CD4-positive, alpha-beta T cell treated with Interferon gamma for 1 hour (primary cell): ENCODE measurements at regions not wholly inside any gene's neighbourhood (a gene's known extent, or its start where the extent isn't known, plus 50 kb on each side); places are given as distances from the start of the nearest gene placed in this dataset.
"Not testable (repeated sequence)": the region's sequence is repeated elsewhere in the genome, so short reads cannot be mapped to it uniquely, and the experiment has no call there.

Source experiments
- DNase-seq: peaks from one replicate; pipeline ENCODE4 v3.0.0-alpha.2; 2020

DNA sequence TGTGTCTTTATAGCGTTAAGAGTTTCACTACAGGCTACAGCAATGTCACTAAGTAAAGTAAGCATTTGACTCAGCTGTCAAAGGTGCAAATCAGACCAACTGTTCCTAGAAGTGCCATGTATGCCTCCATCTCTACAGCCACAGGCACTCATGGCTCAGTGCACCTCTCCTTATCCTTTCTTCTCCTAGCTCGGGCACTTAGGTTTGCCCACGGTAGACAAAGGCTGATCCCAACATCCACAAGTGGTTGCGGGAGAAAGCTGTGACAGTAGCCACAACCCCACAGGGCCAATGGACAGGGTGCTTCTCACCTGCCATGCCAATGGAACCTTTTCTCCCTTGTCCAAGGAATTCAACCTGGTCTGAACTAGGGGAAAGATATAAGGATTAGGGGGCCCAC is 228.5 kb upstream of the EXOC2 start:
- DNase-seq: no peak

- no peak for DNase-seq
Observed at GRCh38 chr6:920512-920911, 227.6 kb upstream of the EXOC2 start.

GRCh38 chr6:919500-919899 is 226.6 kb upstream of the EXOC2 start:
- no peak for DNase-seq

GRCh38 chr6:917939-918338 is 225.0 kb upstream of the EXOC2 start:
- DNase-seq: no peak

GRCh38 chr6:917296-917695 is 224.4 kb upstream of the EXOC2 start:
- DNase-seq: no peak

DNA sequence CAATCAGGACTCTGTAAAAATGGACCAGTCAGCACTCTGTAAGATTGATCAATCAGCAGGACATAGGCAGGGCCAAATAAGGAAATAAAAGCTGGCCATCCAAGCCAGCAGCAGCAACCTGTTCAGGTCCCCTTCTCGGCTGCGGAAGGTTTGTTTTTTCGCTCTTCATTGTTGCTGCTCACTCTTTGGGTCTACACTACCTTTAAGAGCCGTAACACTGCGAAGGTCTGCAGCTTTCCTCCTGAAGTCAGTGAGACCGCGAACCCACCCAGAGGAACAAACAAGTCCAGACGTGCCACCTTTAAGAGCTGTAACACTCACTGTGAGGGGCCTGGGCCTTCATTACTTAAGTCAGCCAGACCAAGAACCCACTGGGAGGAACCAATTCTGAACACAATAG is 223.2 kb upstream of the EXOC2 start:
- no peak for DNase-seq

DNA sequence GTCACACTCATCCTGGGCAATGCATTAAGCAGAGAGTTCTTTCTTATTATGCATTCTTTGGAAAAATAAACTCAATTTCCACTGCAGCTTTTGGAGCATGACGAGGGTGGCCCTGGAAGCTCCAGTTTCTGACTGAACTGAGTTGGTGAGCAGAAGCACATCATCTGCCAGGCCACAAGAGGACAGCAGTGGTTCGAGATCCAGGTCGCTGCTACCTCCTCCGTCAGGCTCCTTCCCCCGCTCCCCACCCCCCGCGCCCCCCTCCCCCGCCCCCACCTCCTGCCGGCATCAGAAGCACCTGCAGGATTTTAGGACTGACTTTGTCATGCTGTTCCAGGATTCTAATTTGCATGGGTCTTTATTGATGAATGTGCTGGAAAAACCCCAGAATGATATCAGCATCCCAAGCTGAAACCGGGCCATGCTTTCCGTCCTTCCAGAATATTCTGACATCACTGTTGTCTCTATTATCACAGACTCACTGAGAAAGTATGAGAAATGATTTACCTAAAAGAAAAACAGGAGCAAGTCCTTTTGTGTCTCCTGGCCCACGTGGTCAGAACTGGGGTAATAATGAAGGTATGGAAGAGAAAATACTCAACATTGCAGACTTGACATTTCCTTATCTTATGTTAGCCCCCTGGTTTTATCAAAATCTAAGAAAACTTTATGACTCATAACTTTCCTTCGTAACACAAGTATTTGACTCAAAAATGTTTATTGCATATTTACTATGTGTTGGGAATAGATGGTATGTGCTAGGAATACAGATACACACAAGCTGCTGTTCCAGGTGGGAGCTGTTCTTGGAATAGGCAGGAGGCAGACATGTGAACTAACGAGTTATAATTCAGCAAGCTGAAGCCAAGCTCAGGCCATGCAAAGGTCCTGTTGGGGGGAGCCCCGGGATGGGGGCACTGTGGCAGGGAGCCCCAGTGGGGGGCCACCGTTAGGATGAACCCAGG is 220.2 kb upstream of the EXOC2 start:
- no peak for DNase-seq

- no peak for DNase-seq
Observed at GRCh38 chr6:907928-908327, 215.0 kb upstream of the EXOC2 start.

GRCh38 chr6:906920-907319 is 214.0 kb upstream of the EXOC2 start:
- no peak for DNase-seq

DNA sequence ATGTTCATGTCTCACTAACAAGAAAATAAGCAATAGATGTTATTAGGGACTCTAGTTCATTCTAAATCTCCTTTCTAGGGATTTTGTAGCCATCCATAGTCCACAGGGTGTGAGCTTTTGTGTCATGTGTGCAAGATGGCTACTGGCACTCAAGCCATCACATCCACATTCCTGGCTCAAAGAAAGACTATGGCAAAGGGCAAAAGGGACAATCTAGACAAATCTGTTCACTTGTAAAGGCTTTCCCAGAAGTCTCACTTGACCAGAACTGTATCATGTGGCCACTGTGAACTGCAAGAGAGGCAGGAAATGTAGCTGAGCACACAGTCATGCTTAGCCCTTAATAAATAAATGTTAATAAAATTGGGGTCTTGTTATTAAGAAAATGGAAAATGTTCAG is 212.6 kb upstream of the EXOC2 start:
- no peak for DNase-seq

DNA sequence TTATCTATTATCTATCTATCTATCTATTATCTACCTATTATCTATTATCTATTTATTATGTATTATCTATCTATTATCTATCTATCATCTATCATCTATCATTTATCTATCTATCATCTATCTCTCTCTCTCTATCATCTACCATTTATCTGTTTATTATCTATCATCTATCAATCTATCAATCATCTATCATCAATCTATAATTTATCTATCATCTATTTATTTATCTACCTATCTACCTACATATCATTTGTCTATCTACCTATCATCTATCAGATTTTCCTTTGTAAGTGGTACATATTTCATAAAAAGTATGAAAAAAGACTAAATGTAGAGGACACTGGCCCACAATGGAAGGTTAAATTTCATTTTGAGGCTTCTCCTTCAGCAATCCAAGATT is 212.1 kb upstream of the EXOC2 start:
- no peak for DNase-seq

DNA sequence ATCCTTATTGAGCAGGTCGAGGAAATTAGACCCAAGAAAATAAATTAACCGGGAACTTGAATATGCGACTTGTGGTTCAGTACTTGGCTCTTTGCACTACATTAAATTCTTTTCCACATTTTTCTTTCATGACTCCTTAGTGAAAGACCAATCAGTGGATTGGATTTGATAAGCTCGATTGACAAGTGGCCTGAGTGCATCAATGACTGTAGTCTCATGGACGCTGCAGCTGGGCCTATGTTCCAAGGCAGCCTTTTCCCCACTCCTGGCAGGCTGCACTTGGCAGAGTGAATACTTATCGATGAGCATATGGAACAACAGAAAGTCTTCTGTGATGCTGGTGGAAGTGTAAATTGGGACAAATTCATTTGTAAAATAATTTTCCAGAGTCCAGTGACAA is 210.8 kb upstream of the EXOC2 start:
- DNase-seq: no peak

DNA sequence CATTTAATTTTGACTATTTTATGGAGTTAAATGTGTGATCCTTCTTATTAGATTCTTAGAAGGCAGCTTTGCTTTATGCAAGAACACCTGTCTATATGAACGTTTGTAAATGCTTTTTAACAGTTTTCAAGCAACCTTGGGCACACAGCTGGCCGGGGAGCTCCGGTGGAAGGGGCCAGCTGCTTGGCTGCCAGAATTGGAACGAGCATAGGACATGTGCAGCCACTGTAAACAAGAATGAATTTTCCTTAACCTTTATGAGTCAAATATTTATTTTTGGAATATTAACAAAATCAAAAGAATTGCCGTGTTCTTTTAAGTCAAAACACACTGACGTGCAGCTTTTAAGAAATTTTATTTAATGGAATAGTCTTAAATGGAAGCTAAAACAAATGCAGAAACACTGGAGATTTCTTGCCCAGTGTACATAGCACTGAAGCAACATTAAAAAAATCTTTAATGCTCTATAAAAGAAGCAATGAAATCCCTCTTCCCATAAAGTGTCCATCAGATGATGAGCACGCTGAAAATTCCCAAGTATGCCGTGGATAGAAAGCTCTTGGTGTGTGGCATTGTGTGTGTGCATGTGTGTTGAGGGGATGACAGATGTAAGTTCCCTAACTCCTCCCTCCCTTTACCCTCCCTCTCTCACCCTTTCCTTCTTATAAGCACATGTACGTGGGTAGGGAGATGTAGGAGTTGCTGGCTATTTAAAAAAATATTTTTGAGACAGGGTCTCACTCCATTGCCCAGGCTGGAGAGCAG is 208.9 kb upstream of the EXOC2 start:
- no peak for DNase-seq

- no peak for DNase-seq
Observed at GRCh38 chr6:900716-901605, 208.0 kb upstream of the EXOC2 start.

GRCh38 chr6:897528-898207 is 204.7 kb upstream of the EXOC2 start:
- no peak for DNase-seq

GRCh38 chr6:894274-894673 is 201.3 kb upstream of the EXOC2 start:
- DNase-seq: no peak

- DNase-seq: no peak
Observed at GRCh38 chr6:890995-891394, 198.1 kb upstream of the EXOC2 start.

DNA sequence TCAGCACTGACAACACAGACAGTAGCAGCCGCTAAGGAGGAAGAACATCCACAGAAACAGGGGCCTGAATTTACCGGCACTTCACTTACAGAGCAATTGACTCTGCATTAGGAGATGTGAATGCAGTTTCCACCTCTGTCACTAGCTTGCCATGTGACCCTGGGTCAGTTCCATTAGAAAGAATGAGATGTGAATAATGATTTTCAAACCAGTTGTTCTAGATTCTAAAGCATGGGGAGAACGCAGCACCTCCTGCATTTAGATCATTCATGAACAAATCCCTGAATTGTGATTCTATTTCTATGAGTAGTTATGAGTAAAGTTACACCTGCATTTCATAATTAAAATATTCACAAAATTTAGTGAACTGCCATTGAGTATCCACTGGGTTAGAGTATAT is 197.3 kb upstream of the EXOC2 start:
- no peak for DNase-seq

DNA sequence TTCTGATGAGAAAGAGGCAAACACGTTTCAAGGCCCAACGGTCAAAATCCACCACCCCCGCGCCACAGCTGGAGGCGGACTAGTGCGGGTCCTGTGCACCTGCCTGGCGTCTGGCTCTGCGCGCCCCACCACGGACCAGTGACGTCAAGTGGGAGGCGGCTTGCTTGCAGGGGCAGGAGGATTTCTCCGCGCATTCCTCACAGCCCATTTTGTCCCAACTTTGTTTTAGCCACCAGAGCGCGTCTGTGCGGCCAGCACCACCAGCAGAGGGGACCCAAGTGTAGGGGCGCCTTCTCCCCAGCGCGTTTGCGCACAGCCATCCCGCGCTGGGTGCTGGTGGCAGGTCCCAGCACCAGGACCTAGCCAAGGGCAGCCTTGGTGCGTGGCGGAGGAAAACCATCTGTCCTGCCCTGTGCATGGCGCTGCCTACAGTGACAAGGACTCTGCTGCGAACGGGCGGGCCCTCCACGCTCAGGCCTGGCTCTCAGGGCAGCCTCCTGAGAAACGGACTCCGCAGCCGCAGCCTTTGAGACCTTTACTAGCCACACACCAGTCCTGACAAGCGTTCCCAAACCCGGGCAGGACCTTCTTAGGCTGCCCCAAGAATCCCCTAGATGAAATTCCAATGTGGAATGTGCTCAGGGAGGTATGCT is 194.8 kb upstream of the EXOC2 start:
- no peak for DNase-seq

GRCh38 chr6:886116-886515 is 193.2 kb upstream of the EXOC2 start:
- not testable (repeated sequence) for DNase-seq

DNA sequence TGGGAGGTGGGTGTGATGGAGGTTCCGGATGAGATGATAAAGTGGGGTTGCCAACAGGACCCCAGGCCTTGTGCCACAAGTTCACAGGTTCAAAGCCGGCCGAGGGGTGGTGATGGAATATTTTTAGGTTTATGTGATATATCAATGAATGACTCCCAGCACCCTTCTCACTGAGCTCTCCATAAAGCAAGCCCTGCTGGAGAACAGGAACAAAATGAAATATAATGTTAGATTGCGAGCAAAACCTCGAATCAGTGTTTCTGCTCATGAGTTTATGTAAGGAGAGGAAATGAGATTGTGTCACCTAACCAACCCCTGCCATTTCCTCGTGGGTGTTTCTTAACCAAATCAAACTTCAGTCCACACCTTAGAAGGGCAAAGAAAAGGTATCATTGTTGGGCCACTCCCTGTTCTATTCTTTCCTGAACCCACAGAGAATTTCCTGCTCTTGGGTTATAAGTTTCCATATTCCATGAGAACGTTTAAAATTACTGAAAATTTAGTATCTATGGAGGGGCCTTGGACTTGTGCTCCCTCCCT is 192.2 kb upstream of the EXOC2 start:
- no peak for DNase-seq

DNA sequence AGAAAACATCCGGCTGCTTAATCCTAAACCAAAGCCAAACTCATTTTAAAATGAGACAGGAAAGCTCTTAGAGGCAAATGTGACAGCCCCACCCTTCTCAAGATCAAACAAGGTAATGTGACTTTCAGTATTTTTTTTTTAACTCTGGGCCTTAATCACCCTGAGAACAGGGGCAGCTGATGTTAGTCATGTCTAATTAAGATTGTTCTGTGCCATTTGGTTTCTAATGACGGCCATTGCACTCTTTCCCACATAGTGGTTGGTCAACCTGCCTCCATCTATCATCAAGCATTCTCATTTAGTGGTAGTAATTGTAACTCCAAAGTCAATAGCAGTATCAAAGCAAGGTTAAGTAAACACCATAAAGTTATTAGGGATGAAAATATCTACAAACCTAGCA is 191.6 kb upstream of the EXOC2 start:
- DNase-seq: no peak
